ENCODE measurements at regions not wholly inside any gene's neighbourhood (a gene's known extent, or its start where the extent isn't known, plus 50 kb on each side); places are given as distances from the start of the nearest gene placed in this dataset.
"Not testable (repeated sequence)": the region's sequence is repeated elsewhere in the genome, so short reads cannot be mapped to it uniquely, and the experiment has no call there.

- DNase-seq: no peak
Observed at GRCh38 chr6:113248532-113248931, 608.6 kb upstream of the MARCKS start.

- DNase-seq: not testable (repeated sequence)
Observed at GRCh38 chr6:113254194-113254593, 603.0 kb upstream of the MARCKS start.

- DNase-seq: no peak
Observed at GRCh38 chr6:113258771-113259170, 598.4 kb upstream of the MARCKS start.

DNA sequence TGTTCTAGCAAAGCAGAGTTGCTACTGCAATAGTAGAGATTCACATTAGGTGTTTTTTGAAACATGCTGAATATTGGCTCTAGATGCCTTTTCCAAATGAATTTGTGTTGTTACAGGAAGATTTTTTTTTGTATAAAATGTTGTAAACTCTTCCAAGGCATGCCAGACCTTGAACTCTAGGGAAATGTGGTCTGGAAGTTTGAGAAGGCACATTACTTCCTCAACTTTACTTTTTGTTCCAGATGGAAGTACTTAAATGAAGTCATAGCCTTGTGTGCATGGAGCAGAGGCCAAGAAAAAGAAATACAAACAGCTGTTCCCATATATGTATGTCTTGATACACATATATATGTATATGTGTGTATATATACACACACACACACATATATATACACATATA is 585.7 kb upstream of the MARCKS start:
- DNase-seq: no peak

DNA sequence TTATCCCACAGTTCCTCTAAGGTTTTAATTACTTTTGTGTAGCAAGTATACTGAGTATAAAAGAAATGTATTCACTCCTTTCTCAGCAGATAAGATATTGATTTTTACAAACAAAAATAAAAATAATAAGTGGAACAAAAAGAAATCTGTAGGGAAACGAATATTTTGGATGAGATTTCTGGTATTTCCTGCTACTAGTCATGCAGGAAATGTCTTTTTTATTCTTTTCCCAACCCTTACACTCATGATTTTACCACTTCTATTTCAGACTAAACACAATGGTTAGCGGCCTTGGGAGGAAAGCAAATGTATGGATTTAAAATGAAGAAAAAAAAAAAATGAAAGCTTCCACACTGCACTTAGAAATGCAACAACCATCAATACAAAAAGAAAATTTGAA is 580.5 kb upstream of the MARCKS start:
- DNase-seq: no peak

GRCh38 chr6:113277111-113277510 is 580.0 kb upstream of the MARCKS start:
- no peak for DNase-seq

DNA sequence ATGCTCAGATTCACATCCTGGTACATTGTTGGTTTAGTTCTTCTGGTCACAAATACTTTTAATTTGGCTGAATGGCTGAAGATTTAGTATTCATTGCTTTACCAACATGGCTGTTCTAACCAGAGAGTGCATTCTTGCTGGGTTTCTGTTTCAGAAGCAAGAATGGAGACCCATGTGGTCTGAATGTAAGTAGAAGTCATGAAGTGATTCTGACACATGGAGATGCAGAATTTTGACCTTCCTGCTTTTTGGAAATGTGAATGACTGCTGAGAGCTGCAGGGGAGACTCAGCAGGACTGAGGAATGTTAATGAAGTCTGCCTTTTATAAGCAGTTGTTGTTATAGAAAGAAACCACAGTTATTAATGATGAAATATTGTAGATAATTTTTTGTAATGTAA is 576.1 kb upstream of the MARCKS start:
- no peak for DNase-seq

DNA sequence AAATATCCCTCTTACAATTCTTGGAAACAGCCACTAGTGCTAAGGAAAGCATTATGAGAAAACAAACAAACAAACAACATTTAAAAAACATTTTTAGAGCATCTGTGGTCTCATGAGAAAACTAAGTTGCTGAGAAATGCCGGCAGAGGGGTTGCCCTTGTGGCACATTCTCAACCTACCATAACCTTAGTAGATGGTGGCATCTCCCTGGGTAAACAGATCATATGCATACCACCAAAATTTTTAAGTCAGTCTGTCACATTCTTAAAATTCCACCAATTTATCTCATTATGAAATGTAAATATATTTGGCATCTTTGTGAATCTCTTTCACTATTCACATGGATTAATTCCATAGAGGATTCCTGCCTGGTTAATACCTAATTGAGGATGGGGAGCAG is 575.7 kb upstream of the MARCKS start:
- DNase-seq: no peak

DNA sequence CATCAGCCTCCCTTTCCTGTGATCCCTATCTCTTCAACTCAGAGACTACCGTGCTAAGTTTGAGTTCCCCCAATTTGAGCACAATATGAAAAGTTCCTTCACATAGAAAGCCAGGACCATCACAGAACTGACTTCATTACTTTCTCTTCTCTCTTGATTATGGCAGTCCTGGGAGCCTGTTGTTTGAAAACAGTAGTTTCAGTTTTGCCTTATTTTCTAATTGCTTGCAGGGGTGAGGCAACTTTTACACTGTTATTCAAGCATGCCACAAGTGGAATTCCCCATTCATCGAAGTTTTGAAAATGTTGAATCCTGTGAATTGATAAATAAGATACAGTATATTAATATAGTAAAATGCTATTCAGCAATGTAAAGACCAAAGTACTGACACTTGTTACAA is 569.7 kb upstream of the MARCKS start:
- no peak for DNase-seq

GRCh38 chr6:113288409-113288808 is 568.7 kb upstream of the MARCKS start:
- no peak for DNase-seq

DNA sequence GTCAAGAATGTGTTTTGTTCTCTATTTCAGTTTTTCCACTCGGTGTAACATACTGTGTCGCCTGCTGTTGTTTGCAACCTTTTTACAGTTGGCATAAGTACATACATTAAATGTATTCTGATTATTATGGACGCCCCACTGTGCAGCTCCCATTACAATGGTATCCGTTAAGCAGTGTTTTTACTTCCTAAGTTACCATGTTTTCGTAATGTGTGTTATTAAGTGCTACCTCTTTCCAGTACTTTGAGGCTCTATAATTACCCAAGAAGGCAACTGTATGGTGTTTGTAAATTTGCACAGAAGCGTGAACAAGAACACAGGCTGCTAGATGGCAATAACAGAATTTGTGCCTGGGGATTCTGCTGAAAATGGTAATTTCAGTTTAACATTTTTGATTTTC is 568.0 kb upstream of the MARCKS start:
- no peak for DNase-seq

- no peak for DNase-seq
Observed at GRCh38 chr6:113290684-113291083, 566.5 kb upstream of the MARCKS start.

DNA sequence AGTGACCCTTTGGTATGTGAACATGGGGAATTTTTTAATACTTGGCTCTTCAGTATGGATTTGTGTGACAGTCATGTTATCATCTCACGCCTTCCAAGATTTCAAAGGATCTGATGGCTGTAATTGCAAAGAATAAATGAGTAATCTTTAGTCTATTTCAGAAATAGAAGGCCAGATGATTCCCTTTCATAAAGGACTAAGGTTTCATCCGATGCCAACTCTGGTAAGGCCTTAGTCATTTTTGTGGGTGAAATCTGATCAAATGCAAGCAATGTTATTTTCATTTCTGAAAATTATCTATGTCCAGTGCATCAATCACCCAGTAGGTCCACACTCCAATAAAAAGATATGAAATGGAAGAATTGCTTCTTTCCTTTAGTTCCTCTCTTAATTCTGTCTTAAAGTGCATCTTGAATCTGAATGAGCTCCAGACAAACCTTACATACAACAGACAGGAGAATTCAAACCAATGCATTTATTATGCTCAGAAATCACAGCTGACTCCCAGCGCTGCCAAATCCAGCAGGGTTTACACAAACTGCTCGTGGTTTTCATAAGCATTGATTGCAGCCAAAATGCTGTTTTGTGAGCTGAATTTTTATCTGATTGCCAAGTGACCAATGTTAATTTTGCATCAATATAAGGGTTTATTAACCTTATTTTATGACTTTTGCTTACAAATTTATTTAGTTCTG is 565.2 kb upstream of the MARCKS start:
- no peak for DNase-seq

GRCh38 chr6:113292646-113293422 is 564.3 kb upstream of the MARCKS start:
- DNase-seq: peak in 1 of 5 experiments; percentile 48

- no peak for DNase-seq
Observed at GRCh38 chr6:113293423-113293740, 563.8 kb upstream of the MARCKS start.

- DNase-seq: no peak
Observed at GRCh38 chr6:113299531-113299930, 557.6 kb upstream of the MARCKS start.

DNA sequence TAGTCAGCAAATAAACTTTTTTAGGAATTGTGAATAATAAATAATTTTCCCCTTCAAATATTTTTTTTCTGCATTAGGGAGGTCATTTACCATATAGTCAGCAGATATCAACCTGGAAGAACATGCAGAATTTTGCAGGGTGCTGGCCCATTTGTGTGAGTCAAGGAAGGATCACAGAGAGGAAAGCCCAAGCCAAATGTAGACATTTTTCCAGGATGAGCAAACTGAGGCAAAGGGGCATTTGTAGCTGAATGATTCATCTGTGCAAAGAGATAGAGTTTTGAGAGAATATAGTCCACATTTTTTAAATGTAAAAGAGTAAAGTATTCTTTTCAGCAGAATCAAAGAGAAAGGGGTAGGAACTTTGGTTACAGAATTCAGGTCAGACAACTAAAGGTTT is 555.5 kb upstream of the MARCKS start:
- DNase-seq: no peak

DNA sequence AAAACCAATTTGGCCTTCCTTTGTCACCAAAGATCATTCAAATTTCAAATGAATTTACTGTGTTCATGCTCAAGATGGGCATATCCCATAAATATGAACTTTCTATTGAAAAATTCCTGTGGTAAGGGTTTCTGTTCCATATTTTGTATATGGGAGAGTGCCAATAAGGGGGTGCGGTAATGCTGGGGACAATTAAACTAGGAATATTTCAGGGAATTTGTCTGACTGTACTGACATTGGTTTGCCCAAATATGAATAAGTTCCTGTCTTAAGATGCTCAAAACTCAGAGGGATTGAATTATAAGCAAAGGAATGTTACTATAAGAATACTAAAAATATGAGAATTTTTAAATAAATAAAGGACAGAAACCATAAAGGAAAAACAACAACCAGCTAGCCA is 553.0 kb upstream of the MARCKS start:
- no peak for DNase-seq

DNA sequence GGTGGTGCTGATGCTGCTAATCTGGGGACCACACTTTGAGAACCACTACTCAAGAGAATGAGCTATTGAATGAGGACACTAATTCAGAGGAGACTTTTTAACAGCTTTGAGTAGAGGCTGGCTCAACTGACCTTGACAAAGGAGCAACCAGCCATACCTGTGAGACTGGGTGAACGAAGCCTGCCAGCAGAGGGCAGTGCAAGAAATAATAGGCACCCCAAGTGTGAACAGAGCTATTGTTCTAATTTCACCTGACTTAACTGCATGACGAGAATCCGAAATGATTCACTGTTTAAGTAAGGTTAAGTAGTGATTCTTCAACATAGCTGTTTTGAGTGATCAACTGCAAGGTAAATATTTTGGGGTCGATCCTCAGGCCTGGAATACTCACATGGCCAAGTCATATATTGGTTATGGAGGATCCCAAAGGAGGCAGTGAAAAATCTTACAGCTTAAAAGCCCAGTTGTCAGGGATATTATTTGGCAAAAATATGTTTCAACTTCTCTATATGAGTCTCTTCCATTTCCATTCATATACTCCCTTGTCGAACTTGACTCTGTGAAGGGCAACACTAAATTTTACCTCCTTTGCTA is 550.5 kb upstream of the MARCKS start:
- DNase-seq: peak in 2 of 5 experiments; percentile 29 to 56

GRCh38 chr6:113308266-113308665 is 548.9 kb upstream of the MARCKS start:
- DNase-seq: peak in 1 of 5 experiments; percentile 36

GRCh38 chr6:113313841-113314240 is 543.3 kb upstream of the MARCKS start:
- no peak for DNase-seq

- DNase-seq: no peak
Observed at GRCh38 chr6:113315165-113315564, 542.0 kb upstream of the MARCKS start.

DNA sequence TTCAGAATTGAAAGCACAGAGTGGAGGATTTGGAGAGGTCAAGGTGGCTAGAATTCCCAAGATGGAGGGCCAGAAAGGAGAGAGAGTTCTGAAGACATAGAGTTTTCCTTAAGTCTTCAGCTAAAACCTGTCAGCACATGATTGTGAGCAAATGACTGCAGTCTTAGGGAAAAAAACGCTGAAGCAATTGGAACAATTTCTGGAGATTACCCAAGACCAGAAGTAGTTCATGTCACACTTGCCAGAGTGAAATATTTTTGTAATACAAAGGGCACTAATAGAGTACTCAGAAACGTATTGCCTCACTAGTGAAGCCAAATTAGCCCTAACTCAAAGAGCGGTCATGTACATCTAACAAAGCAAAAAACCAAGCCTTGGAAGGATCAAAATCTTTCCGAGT is 541.3 kb upstream of the MARCKS start:
- DNase-seq: no peak

- DNase-seq: no peak
Observed at GRCh38 chr6:113317442-113317841, 539.7 kb upstream of the MARCKS start.
